HEK293 (cell line): ENCODE measurements at regions not wholly inside any gene's neighbourhood (a gene's known extent, or its start where the extent isn't known, plus 50 kb on each side); places are given as distances from the start of the nearest gene placed in this dataset.

ENCODE experiments used
- CTCF ChIA-PET: fragments of 350-600 bp; formaldehyde crosslinking; extraction: SDS; loops from one replicate; lab custom pipeline; 2021; ENCODE audit warnings: antibody characterized with exemption; lab: Yijun Ruan, JAX
- POLR2A ChIA-PET: fragments of 300-600 bp; formaldehyde crosslinking; extraction: SDS; loops from one replicate; lab custom pipeline; 2020; ENCODE audit warnings: antibody characterized with exemption, inconsistent platforms; lab: Yijun Ruan, JAX
- H3K27ac ChIP-seq: fragments of 200-500 bp; sonication (Bioruptor generic); 2 replicates; pipeline ENCODE4 v1.5.1; 2014; ENCODE audit warnings: low read depth, low read length, control low read depth, inconsistent platforms; ENCODE audit errors: extremely low read depth
- H3K36me3 ChIP-seq, 2 experiments: fragments of 200-500 bp in 1 of 2; sonication (Bioruptor generic) in 1 of 2; 1 replicate in 1 of 2; 2 replicates in 1 of 2; pipeline ENCODE4 v1.5.1; 2014 to 2017; ENCODE audit warnings: inconsistent platforms in 2 of 2, low read length in 2 of 2; ENCODE audit not compliant: control insufficient read depth in 2 of 2, insufficient read depth in 1 of 2
- H3K4me1 ChIP-seq: fragments of 200-500 bp; sonication (Bioruptor generic); 2 replicates; pipeline ENCODE4 v1.5.1; 2014; ENCODE audit warnings: mild to moderate bottlenecking, low read length, inconsistent platforms; ENCODE audit not compliant: control insufficient read depth, insufficient read depth
- H3K4me3 ChIP-seq: 2 replicates; pipeline ENCODE4 v1.5.1; 2011; ENCODE audit warnings: low read depth, mild to moderate bottlenecking, control low read depth, low read length, moderate library complexity
- H3K9me3 ChIP-seq: fragments of 200-500 bp; sonication (Bioruptor generic); 2 replicates; pipeline ENCODE4 v1.5.1; 2014; ENCODE audit warnings: low read depth, low read length, inconsistent platforms; ENCODE audit not compliant: control insufficient read depth, insufficient read depth
- EGR2 ChIP-seq: fragments of 450-650 bp; formaldehyde crosslinking; IDR thresholded peaks from 2 replicates; pipeline ENCODE4 v1.5.1; 2016; ENCODE audit warnings: low read depth, missing biosample characterization, missing genetic modification characterization
- GLIS1 ChIP-seq: fragments of 450-650 bp; formaldehyde crosslinking; IDR thresholded peaks from 2 replicates; pipeline ENCODE4 v1.5.1; 2016; ENCODE audit warnings: missing biosample characterization, missing genetic modification characterization
- HOXA7 ChIP-seq: sonication (generic); formaldehyde crosslinking; IDR thresholded peaks from 2 replicates; pipeline ENCODE4 v1.8.1; 2022; ENCODE audit warnings: missing genetic modification reagents, borderline replicate concordance
- IKZF3 ChIP-seq: fragments of 450-650 bp; IDR thresholded peaks from 2 replicates; pipeline ENCODE4 v1.5.0; 2018; ENCODE audit warnings: missing biosample characterization, mild to moderate bottlenecking, missing genetic modification characterization, moderate library complexity
- ZBTB17 ChIP-seq: fragments of 450-650 bp; formaldehyde crosslinking; IDR thresholded peaks from 2 replicates; pipeline ENCODE4 v1.5.1; 2016; ENCODE audit warnings: missing biosample characterization, missing genetic modification characterization
- ZFP3 ChIP-seq: fragments of 450-650 bp; formaldehyde crosslinking; IDR thresholded peaks from 2 replicates; pipeline ENCODE4 v1.5.1; 2016; ENCODE audit warnings: low read depth, missing biosample characterization, missing genetic modification characterization
- ZFP69B ChIP-seq: fragments of 450-650 bp; formaldehyde crosslinking; IDR thresholded peaks from 2 replicates; pipeline ENCODE4 v1.5.1; 2016; ENCODE audit warnings: missing biosample characterization, missing genetic modification characterization
- ZNF133 ChIP-seq: fragments of 450-650 bp; formaldehyde crosslinking; IDR thresholded peaks from 2 replicates; pipeline ENCODE4 v1.5.1; 2016; ENCODE audit warnings: missing biosample characterization, missing genetic modification characterization
- ZNF202 ChIP-seq: fragments of 450-650 bp; formaldehyde crosslinking; IDR thresholded peaks from 2 replicates; pipeline ENCODE4 v1.5.1; 2016; ENCODE audit warnings: missing biosample characterization, missing genetic modification characterization, borderline replicate concordance
- ZNF223 ChIP-seq: fragments of 450-650 bp; formaldehyde crosslinking; IDR thresholded peaks from 2 replicates; pipeline ENCODE4 v1.5.1; 2016; ENCODE audit warnings: missing biosample characterization, missing genetic modification characterization
- ZNF324 ChIP-seq: fragments of 450-650 bp; formaldehyde crosslinking; IDR thresholded peaks from 2 replicates; pipeline ENCODE4 v1.5.1; 2016; ENCODE audit warnings: missing biosample characterization, missing genetic modification characterization
- ZNF354C ChIP-seq: fragments of 450-650 bp; formaldehyde crosslinking; IDR thresholded peaks from 2 replicates; pipeline ENCODE4 v1.5.1; 2016; ENCODE audit warnings: missing biosample characterization, missing genetic modification characterization, low read depth, borderline replicate concordance
- ZNF391 ChIP-seq: fragments of 450-650 bp; formaldehyde crosslinking; IDR thresholded peaks from 2 replicates; pipeline ENCODE4 v1.5.1; 2016; ENCODE audit warnings: low read depth, missing biosample characterization, missing genetic modification characterization, borderline replicate concordance
- ZNF404 ChIP-seq: fragments of 450-650 bp; formaldehyde crosslinking; IDR thresholded peaks from 2 replicates; pipeline ENCODE4 v1.5.1; 2017; ENCODE audit warnings: missing biosample characterization, missing genetic modification characterization
- ZNF433 ChIP-seq: fragments of 450-650 bp; formaldehyde crosslinking; IDR thresholded peaks from 2 replicates; pipeline ENCODE4 v1.5.1; 2016; ENCODE audit warnings: missing biosample characterization, missing genetic modification characterization, low read depth
- TF ChIP-seq, protein P1 (sequence below): fragments of 450-650 bp; formaldehyde crosslinking; IDR thresholded peaks from 2 replicates; pipeline ENCODE4 v1.5.1; 2016; ENCODE audit warnings: missing biosample characterization, missing genetic modification characterization, borderline replicate concordance
- TF ChIP-seq, protein P2 (sequence below): fragments of 450-650 bp; formaldehyde crosslinking; IDR thresholded peaks from 2 replicates; pipeline ENCODE4 v1.5.1; 2017; ENCODE audit warnings: missing biosample characterization, missing genetic modification characterization
- TF ChIP-seq, protein P3 (sequence below): fragments of 450-650 bp; IDR thresholded peaks from 2 replicates; pipeline ENCODE4 v1.5.1; 2018; ENCODE audit warnings: missing biosample characterization, mild to moderate bottlenecking, missing genetic modification characterization
- TF ChIP-seq, protein P4 (sequence below): fragments of 450-650 bp; formaldehyde crosslinking; IDR thresholded peaks from 2 replicates; pipeline ENCODE4 v1.5.1; 2016; ENCODE audit warnings: missing biosample characterization, missing genetic modification characterization, low read depth
- TF ChIP-seq, protein P5 (sequence below): fragments of 450-650 bp; formaldehyde crosslinking; IDR thresholded peaks from 2 replicates; pipeline ENCODE4 v1.5.1; 2016; ENCODE audit warnings: missing biosample characterization, missing genetic modification characterization

DNA sequence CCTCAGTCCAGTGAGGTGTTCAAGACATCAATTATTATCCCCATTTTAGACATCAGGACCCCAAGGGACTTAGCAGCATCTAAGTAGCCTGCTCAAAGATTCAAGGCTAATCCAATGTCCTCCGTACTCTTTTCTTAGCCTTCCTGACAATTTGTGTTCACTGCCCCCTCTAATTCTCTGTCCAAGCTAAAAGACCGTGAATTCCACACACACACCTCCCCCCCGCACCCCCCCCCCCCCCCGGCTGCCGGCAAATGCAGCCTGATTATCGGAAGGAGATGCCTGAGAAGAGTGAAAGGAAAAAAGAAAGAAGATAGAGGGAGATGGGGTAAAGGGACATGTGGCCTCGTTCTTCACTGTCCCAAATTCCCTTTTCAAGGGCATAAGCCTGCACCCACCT, 58.1 kb upstream of the NLK start (continued):
- TF ChIP-seq, protein P1, sequence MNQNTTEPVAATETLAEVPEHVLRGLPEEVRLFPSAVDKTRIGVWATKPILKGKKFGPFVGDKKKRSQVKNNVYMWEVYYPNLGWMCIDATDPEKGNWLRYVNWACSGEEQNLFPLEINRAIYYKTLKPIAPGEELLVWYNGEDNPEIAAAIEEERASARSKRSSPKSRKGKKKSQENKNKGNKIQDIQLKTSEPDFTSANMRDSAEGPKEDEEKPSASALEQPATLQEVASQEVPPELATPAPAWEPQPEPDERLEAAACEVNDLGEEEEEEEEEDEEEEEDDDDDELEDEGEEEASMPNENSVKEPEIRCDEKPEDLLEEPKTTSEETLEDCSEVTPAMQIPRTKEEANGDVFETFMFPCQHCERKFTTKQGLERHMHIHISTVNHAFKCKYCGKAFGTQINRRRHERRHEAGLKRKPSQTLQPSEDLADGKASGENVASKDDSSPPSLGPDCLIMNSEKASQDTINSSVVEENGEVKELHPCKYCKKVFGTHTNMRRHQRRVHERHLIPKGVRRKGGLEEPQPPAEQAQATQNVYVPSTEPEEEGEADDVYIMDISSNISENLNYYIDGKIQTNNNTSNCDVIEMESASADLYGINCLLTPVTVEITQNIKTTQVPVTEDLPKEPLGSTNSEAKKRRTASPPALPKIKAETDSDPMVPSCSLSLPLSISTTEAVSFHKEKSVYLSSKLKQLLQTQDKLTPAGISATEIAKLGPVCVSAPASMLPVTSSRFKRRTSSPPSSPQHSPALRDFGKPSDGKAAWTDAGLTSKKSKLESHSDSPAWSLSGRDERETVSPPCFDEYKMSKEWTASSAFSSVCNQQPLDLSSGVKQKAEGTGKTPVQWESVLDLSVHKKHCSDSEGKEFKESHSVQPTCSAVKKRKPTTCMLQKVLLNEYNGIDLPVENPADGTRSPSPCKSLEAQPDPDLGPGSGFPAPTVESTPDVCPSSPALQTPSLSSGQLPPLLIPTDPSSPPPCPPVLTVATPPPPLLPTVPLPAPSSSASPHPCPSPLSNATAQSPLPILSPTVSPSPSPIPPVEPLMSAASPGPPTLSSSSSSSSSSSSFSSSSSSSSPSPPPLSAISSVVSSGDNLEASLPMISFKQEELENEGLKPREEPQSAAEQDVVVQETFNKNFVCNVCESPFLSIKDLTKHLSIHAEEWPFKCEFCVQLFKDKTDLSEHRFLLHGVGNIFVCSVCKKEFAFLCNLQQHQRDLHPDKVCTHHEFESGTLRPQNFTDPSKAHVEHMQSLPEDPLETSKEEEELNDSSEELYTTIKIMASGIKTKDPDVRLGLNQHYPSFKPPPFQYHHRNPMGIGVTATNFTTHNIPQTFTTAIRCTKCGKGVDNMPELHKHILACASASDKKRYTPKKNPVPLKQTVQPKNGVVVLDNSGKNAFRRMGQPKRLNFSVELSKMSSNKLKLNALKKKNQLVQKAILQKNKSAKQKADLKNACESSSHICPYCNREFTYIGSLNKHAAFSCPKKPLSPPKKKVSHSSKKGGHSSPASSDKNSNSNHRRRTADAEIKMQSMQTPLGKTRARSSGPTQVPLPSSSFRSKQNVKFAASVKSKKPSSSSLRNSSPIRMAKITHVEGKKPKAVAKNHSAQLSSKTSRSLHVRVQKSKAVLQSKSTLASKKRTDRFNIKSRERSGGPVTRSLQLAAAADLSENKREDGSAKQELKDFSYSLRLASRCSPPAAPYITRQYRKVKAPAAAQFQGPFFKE (tag by site-specific recombination): no peak
- no peak for TF ChIP-seq ZNF133
- TF ChIP-seq, protein P2, sequence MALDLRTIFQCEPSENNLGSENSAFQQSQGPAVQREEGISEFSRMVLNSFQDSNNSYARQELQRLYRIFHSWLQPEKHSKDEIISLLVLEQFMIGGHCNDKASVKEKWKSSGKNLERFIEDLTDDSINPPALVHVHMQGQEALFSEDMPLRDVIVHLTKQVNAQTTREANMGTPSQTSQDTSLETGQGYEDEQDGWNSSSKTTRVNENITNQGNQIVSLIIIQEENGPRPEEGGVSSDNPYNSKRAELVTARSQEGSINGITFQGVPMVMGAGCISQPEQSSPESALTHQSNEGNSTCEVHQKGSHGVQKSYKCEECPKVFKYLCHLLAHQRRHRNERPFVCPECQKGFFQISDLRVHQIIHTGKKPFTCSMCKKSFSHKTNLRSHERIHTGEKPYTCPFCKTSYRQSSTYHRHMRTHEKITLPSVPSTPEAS: no peak

DNA sequence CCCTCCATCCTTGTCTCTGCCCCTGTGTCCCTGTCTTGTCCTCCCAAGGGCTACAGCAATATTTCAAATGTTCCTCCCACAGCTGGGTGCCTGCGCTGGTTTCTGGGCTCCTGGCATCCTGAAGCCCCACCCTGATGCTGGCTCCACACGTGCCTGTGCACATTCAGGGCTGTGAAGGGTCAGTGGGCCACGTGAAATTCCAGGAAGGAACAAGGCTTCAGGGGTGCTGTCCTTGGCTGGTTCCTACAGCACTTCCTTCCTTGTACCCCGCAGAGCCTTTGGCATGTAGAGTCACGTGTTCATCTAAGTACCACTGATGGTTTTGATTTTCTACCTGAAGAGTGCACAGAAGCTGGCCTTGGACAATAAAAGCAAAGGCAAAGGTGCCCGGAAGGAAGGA, 57.7 kb upstream of the NLK start:
- Histone ChIP-seq H3K4me3 (no peak overlapping the region), H3K27ac (no peak overlapping the region), H3K36me3 (no peaks in the 10 kb centered on the region), H3K4me1 (no peaks in the 10 kb centered on the region), H3K9me3 (no peaks in the 10 kb centered on the region)
- peak; percentile 33; the same call in 1 of the 2 replicates for TF ChIP-seq EGR2 (tag by site-specific recombination)
- TF ChIP-seq ZNF404: no peak
- POLR2A ChIA-PET: no interaction called here
- CTCF ChIA-PET: no interaction called here

DNA sequence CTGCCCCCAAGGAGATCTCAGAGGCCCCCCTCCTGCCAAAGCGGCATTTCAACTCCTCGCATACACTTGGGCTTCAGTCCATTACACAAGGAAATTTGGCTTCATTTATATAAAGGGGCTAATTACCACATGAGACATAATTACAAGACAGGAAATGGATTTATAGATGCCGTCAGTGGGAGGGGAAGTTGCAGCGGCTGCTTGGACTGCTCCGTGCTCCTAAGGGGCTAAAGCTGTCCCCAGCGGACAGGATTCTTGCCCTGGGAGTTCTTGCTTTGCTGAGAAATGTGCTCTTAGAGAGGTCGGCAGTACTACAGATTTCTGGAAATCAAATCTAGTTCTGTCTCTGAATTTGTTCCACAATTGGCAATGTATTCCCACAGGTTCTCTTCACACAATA, 57.2 kb upstream of the NLK start:
- no peaks in the 10 kb centered on the region for H3K36me3 ChIP-seq
- no peaks in the 10 kb centered on the region for H3K9me3 ChIP-seq
- no peaks in the 10 kb centered on the region for H3K4me1 ChIP-seq
- no peak overlapping the region for H3K4me3 ChIP-seq
- CTCF ChIA-PET: interaction anchor here (1.0 kb wide), 1 partner anchor 229 kb away, joined by 3 read pairs; no protein-coding TSS in a partner anchor
- POLR2A ChIA-PET: no interaction called here
- no peak overlapping the region for H3K27ac ChIP-seq
- TF ChIP-seq ZFP69B (tag by site-specific recombination) (no peak), ZFP3 (no peak), ZNF391 (tag by site-specific recombination) (no peak), ZNF433 (no peak), ZNF202 (tag by site-specific recombination) (no peak), IKZF3 (tag by site-specific recombination) (no peak), HOXA7 (CRISPR knock-in tag) (no peak), ZNF133 (no peak), ZBTB17 (tag by site-specific recombination) (no peak), ZNF324 (tag by site-specific recombination) (no peak), GLIS1 (tag by site-specific recombination) (no peak), ZNF354C (no peak), ZNF223 (tag by site-specific recombination) (no peak)
- TF ChIP-seq, protein P2: no peak
- TF ChIP-seq, protein P3, sequence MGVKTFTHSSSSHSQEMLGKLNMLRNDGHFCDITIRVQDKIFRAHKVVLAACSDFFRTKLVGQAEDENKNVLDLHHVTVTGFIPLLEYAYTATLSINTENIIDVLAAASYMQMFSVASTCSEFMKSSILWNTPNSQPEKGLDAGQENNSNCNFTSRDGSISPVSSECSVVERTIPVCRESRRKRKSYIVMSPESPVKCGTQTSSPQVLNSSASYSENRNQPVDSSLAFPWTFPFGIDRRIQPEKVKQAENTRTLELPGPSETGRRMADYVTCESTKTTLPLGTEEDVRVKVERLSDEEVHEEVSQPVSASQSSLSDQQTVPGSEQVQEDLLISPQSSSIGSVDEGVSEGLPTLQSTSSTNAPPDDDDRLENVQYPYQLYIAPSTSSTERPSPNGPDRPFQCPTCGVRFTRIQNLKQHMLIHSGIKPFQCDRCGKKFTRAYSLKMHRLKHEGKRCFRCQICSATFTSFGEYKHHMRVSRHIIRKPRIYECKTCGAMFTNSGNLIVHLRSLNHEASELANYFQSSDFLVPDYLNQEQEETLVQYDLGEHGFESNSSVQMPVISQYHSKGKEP: no peak
- TF ChIP-seq, protein P4, sequence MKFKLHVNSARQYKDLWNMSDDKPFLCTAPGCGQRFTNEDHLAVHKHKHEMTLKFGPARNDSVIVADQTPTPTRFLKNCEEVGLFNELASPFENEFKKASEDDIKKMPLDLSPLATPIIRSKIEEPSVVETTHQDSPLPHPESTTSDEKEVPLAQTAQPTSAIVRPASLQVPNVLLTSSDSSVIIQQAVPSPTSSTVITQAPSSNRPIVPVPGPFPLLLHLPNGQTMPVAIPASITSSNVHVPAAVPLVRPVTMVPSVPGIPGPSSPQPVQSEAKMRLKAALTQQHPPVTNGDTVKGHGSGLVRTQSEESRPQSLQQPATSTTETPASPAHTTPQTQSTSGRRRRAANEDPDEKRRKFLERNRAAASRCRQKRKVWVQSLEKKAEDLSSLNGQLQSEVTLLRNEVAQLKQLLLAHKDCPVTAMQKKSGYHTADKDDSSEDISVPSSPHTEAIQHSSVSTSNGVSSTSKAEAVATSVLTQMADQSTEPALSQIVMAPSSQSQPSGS: no peak
- TF ChIP-seq, protein P5, sequence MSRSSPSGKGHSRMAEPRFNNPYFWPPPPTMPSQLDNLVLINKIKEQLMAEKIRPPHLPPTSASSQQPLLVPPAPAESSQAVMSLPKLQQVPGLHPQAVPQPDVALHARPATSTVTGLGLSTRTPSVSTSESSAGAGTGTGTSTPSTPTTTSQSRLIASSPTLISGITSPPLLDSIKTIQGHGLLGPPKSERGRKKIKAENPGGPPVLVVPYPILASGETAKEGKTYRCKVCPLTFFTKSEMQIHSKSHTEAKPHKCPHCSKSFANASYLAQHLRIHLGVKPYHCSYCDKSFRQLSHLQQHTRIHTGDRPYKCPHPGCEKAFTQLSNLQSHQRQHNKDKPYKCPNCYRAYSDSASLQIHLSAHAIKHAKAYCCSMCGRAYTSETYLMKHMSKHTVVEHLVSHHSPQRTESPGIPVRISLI (tag by site-specific recombination): no peak
